ENCODE measurements at regions not wholly inside any gene's neighbourhood (a gene's known extent, or its start where the extent isn't known, plus 50 kb on each side); places are given as distances from the start of the nearest gene placed in this dataset.
"Not testable (repeated sequence)": the region's sequence is repeated elsewhere in the genome, so short reads cannot be mapped to it uniquely, and the experiment has no call there.

GRCh38 chr9:78172610-78173009 lies 63.3 kb upstream of the CEP78 start:
- DNase-seq = not testable (repeated sequence)

GRCh38 chr9:78171651-78172050 lies 64.2 kb upstream of the CEP78 start:
- DNase-seq = no peak

GRCh38 chr9:78169125-78169524 lies 66.8 kb upstream of the CEP78 start:
- DNase-seq = no peak

- no peak for DNase-seq
These were observed 68.5 kb upstream of the CEP78 start for GRCh38 chr9:78167356-78167755.

GRCh38 chr9:78163834-78164233 lies 72.0 kb upstream of the CEP78 start:
- no peak for DNase-seq

GRCh38 chr9:78158286-78158685 lies 77.6 kb upstream of the CEP78 start:
- no peak for DNase-seq

GRCh38 chr9:78150983-78151356 lies 84.9 kb upstream of the CEP78 start:
- DNase-seq = no peak

- DNase-seq = no peak
These were observed 85.4 kb upstream of the CEP78 start for GRCh38 chr9:78150312-78150982.

- DNase-seq = no peak
These were observed 86.1 kb upstream of the CEP78 start for GRCh38 chr9:78149702-78150291.

- DNase-seq = no peak
These were observed 89.6 kb upstream of the CEP78 start for GRCh38 chr9:78146241-78146640.

- no peak for DNase-seq
These were observed 91.1 kb upstream of the CEP78 start for GRCh38 chr9:78144663-78145377.

- DNase-seq = no peak
These were observed 91.9 kb upstream of the CEP78 start for GRCh38 chr9:78144008-78144381.

- no peak for DNase-seq
These were observed 92.4 kb upstream of the CEP78 start for GRCh38 chr9:78143281-78144007.

- DNase-seq = not testable (repeated sequence)
These were observed 93.6 kb upstream of the CEP78 start for GRCh38 chr9:78142264-78142663.

- DNase-seq = no peak
These were observed 102.1 kb upstream of the CEP78 start for GRCh38 chr9:78133751-78134150.

- no peak for DNase-seq
These were observed 101.1 kb upstream of the GNAQ start for GRCh38 chr9:78132701-78133058.

- DNase-seq = no peak
These were observed 100.5 kb upstream of the GNAQ start for GRCh38 chr9:78131969-78132700.

- no peak for DNase-seq
These were observed 99.2 kb upstream of the GNAQ start for GRCh38 chr9:78130853-78131252.

GRCh38 chr9:78130004-78130403 lies 98.4 kb upstream of the GNAQ start:
- DNase-seq = no peak

- no peak for DNase-seq
These were observed 95.9 kb upstream of the GNAQ start for GRCh38 chr9:78127279-78128225.

- DNase-seq = no peak
These were observed 92.2 kb upstream of the GNAQ start for GRCh38 chr9:78123808-78124207.

GRCh38 chr9:78122631-78123030 lies 91.0 kb upstream of the GNAQ start:
- no peak for DNase-seq
